ENCODE measurements at regions not wholly inside any gene's neighbourhood (a gene's known extent, or its start where the extent isn't known, plus 50 kb on each side); places are given as distances from the start of the nearest gene placed in this dataset.

DNA sequence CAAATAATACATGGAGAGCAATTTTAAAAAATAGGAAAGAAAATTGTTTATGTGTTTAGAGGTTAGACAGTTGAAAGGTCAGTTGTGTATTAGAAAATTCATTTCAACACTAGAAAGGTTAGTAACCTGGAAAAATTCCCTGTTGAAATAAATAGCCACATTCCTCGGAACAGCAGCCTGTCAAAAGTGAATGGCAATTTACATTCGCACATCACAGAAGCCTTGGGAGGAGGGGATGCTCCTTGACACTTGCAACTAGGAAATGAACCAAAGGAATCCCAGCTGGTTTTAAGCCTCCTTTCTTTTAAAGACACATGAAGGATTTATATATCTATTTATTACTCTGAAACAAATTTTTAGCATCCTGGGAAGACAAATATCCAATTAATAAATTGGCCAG, 653.5 kb upstream of the LRRTM4 start:
- TF ChIP-seq, protein P1, sequence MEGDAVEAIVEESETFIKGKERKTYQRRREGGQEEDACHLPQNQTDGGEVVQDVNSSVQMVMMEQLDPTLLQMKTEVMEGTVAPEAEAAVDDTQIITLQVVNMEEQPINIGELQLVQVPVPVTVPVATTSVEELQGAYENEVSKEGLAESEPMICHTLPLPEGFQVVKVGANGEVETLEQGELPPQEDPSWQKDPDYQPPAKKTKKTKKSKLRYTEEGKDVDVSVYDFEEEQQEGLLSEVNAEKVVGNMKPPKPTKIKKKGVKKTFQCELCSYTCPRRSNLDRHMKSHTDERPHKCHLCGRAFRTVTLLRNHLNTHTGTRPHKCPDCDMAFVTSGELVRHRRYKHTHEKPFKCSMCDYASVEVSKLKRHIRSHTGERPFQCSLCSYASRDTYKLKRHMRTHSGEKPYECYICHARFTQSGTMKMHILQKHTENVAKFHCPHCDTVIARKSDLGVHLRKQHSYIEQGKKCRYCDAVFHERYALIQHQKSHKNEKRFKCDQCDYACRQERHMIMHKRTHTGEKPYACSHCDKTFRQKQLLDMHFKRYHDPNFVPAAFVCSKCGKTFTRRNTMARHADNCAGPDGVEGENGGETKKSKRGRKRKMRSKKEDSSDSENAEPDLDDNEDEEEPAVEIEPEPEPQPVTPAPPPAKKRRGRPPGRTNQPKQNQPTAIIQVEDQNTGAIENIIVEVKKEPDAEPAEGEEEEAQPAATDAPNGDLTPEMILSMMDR (conservative IDR thresholded peaks at IDR 0.05; ENCODE audit: low read depth, low read length), result no peak
- no peak for TF ChIP-seq EZH2 (IDR thresholded peaks at IDR 0.05; ENCODE audit: borderline replicate concordance, low read depth, low read length, poor library complexity, severe bottlenecking)

Measured in A673 (cell line).